MV-4-11 (cell line): ENCODE measurements at regions not wholly inside any gene's neighbourhood (a gene's known extent, or its start where the extent isn't known, plus 50 kb on each side); places are given as distances from the start of the nearest gene placed in this dataset.
"Not testable (repeated sequence)": the region's sequence is repeated elsewhere in the genome, so short reads cannot be mapped to it uniquely, and the experiment has no call there.

Experiments used
- DNase-seq: peaks from one replicate; lab custom pipeline; 2025; lab: John Stamatoyannopoulos, UW

- no peak for DNase-seq
Measured at GRCh38 chr17:54191261-54191660, 368.5 kb downstream of the KIF2B start.

- no peak for DNase-seq
Measured at GRCh38 chr17:54194268-54194667, 371.5 kb downstream of the KIF2B start.

DNA sequence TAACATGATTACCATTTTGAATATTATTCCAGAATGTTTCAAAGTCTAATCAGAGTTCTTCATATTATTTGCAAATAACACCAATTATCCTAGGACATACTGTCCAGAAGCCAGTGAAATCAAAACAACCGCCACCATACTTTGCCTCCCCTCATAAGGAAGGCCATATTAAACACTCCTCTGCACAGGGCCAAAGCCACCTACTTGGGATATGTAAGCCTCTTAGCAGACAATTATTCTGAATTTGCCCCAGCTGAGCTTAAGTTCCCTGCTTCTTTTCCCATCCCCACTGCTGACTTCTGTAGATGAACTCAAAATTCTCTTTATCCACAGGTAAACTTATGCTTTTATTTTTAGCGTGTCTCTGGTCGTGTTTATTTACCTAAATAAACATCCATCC is 374.0 kb downstream of the KIF2B start:
- DNase-seq = no peak

DNA sequence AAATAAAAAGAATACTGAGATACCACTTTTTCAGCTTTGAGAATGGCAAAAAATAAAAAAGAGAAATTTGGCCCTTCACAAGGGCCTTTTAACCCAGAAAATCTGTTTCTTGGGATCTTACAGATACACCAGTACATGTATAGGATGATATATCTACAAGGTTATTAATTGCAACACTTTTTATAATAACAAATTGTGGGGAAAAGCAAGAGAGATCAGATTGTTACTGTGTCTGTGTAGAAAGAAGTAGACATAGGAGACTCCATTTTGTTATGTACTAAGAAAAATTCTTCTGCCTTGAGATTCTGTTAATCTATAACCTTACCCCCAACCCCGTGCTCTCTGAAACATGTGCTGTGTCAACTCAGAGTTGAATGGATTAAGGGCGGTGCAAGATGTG is 378.7 kb downstream of the KIF2B start:
- DNase-seq = not testable (repeated sequence)

GRCh38 chr17:54220829-54221228 is 398.1 kb downstream of the KIF2B start:
- no peak for DNase-seq

DNA sequence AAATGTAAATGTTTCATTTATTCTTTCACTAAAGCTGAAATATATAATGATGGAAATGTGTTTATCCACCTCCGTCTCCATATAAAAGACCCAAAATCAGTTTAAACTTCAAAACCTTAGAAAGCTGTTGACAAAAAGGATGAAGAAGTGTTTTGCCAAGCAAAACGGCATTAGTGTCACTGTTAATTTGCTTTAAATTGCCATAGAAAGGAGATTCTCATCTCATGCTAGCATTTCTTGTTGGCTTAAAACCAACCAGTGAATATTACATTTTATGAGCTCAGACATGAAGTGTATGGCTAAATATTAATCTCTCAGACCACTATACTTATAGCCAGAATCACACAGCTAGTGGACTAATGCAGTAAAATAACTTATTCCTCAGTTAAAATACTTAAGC is 398.8 kb downstream of the KIF2B start:
- DNase-seq = no peak

- no peak for DNase-seq
Measured at GRCh38 chr17:54235571-54235970, 412.8 kb downstream of the KIF2B start.

DNA sequence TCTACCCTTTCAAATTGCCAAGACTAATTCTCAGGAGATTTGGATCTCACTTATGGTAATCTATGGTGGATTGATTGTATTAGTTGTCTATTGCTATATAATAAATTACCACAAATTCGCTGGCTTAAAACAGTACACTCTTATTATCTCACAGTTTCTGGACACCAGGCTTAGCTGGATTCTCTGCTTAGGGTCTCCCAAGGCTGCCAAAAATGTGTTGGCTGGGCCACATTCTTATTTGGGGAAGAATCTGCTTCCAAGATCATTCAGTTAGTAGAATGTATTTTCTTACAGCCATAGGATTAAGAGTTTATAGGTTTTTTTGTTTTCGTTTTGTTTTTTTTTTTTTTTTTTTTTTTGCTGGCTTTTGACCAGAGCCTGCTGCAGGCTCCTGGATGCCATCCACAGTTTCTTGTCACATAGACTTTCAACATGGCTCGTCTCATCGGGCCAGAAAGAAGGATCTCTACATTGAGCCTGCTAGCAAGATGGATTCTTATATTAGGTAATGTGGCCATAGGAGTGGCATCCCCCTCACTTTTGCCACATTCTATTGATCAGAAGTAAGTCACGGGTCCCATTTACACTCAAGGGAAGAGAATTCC is 415.3 kb downstream of the KIF2B start:
- no peak for DNase-seq

DNA sequence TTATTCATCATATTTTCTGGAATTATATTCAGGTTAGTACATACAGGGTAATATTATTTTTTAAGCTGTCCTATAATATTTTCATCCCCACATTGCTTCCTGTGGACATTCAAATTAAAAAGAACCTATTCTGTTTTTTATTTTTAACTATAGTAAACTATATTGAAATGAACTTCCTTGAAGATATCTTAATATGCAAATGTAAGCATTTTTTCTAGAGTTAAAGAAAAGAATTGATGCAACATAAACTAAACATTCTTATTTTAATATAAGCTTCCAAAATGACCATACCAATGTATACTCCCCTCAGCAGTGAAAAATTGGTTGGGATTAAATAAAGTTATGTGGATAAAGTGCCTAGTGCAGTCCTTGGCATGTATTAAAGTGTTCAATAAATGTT is 416.6 kb downstream of the KIF2B start:
- DNase-seq = no peak

GRCh38 chr17:54255696-54256095 is 433.0 kb downstream of the KIF2B start:
- DNase-seq = no peak

DNA sequence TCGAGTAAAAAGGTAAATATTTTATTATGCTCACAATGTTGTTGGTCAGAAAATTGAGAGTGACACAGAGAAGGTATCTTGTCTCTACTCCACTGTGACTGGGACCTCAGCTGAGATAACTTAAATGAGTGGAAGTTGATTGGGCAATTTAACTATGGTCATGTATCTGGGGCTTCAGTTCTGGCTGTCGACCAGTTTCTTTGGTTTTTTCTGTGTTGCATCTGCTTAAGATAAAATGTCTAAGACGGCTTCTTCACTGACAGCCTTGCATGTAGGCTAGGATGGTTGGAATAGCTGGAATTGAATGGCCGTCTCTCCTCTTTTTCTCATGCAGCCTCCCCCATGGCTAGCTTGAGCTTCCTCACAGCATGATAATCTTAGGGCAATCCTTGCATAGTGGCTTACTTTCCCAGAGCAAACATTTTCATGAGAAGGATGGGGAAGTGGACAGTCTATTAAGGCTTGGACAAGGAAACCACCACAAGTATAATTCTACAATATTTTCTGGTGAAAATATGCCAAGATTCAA is 433.7 kb downstream of the KIF2B start:
- no peak for DNase-seq

DNA sequence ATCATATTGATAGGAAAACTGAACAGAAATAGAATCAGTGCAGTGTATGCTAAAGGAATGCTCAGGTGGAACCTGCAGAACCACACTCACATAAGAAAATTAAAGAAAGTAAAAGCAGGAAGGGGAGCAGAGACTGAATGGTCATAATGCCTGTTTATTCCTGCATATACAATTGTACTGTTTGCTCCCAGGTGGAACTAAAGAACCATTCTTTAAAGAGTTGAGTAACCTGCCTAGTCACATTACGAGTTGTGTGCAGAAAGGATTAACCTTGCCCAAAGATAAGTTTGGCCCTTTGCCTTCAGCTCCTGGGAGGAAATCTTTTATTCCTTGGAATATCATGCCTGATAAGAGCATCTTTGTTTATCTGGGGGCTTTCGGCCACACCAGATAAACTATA is 434.7 kb downstream of the KIF2B start:
- no peak for DNase-seq

DNA sequence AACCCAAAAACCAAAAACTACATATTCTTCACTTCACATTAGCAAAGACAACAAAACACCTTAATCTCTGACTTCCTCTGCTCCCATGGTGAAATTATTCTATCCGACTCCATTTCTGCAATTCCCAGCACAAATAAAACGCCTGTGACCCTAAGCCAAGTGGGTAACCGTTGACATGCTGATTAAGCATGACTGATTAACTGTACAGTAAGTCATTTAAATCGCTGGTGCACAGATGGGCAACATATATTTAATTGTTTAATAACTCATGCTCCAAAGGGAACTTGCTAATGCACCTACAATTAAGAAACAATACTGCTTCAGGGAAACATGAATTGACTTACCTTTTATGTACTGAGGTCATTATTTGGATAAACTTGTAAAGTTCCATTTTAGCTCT is 436.7 kb downstream of the KIF2B start:
- no peak for DNase-seq

DNA sequence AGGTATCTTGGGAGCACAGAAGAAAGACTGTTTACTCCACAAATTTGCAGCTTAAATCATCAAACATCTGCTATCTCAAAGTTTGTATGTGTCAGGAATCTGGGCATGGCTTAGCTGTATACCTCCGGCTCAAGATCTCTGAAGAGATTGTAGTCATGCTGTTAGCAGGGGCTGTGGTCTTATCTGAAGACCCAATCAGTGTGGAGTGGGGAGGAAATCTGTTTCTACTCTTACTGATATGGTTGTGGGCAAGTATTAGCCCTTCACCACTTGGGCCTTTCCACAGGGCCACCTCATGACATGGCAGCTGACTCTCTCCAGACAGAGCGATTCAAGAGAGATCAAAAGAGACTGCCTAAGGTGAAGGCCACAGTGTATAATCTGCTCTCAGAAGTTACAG is 438.7 kb downstream of the KIF2B start:
- no peak for DNase-seq

- no peak for DNase-seq
Measured at GRCh38 chr17:54269881-54270280, 447.2 kb downstream of the KIF2B start.

DNA sequence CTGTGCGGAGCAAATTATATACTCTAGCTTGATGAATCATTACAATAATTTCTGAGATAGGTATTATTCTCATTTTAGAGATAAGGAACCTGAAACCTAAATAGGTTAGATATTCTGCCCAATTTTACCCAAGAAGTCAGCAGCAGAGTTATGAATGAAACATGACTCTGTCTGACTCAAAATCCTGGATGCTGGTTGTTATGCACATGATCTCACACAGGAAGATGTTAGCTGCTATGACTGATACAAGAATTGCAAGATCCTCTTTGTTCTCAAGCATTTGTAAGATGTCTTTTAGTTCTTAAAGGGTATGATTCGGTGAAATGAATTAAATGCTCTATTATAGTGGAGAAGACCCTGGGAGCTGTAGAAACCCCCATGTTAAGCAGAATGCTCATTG is 447.8 kb downstream of the KIF2B start:
- DNase-seq = no peak

DNA sequence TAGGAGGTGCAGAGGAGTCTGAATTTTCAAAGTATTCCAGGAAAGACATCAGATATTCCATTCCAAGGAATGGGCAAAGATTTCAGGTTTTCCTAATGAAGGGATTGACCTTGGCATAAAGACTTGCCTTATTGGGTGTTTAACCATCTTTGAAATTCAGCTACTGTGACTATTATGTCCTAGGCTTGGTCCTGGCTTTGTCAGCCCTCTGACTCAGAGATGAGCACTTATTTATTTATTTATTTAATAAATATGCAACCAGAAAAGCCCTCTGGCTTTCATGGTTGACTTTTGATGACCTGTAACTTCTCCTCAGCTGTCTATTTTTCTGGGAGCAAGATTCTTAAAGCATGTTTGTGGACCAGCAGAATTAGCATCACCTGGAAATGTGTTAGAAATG is 455.1 kb downstream of the KIF2B start:
- no peak for DNase-seq

GRCh38 chr17:54280741-54281140 is 458.0 kb downstream of the KIF2B start:
- no peak for DNase-seq

DNA sequence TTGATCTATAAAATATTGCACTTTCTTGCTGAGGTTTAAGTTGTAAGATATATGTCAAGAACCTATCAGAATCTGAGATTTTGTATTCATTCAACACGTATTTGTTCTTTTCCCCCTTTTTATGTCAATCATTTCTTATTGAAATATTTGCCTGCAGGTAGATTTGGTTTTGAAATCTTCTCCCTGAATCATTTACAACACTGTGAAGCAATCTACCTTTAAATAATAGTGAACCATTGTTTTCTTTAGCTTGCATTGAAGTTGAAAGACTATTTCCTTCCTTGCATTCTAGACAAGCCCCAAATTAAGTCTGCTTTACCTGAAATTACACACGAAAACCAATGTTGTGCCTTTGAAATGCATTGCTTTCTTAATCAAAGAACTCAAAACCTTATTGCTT is 460.2 kb downstream of the KIF2B start:
- DNase-seq = no peak

DNA sequence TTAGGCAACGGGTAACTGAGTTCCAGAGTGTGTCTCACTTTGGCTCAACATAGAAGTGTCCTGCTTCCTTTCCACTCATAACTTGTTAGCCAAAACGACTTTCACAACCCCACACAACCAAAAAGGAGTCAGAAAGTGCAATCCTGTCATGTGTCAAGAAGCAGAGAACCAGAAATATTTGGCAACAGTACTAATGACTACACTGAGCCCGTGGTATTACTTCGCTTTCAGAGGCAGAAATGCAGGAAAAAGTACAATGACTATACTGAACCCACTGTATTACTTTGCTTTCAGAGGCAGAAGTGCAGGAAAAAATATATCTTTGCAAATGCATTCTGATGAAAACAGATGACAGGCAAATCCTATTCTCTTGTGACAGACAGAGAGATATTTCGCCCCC is 484.6 kb downstream of the KIF2B start:
- peak; percentile 56 for DNase-seq

DNA sequence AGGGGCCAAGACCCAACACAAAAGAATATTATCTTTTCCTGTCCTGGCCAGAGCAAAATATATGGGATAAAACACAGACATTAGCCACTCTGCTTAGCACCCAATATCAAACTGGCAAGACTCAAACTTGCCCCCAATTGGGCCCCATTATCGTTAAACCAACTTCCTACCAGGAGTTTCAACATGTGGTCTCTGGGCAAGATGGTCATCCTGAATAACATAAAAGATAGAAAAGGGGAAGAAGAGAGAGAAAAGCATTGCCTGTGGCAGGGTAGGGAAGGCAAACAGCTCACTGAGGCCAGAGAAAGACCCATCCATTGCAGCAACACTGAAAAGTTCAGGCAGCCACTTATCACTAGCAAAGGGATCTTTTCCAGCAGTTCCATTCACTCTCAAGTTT is 502.1 kb downstream of the KIF2B start:
- peak; percentile 80 for DNase-seq

DNA sequence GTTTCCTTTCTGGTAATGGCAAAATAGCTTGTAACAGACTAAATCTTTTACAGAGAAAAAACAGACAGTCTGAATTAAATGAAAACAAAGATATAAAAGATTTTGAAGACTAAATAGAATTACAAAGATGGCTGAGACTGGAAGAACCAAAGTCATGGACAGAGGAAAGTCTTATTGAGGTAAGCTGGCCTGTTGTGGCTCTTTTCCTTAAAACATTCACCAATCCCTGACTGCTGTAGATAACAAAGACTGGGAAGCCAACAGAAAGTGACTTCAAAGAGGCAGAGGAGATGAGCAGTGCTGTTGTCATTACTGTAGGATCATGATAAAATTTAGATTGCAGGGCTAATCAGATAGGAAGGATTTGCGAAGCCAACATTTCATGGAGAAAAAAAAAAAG is 517.0 kb downstream of the KIF2B start:
- DNase-seq = no peak

- DNase-seq = no peak
Measured at GRCh38 chr17:54347495-54347894, 524.8 kb downstream of the KIF2B start.

DNA sequence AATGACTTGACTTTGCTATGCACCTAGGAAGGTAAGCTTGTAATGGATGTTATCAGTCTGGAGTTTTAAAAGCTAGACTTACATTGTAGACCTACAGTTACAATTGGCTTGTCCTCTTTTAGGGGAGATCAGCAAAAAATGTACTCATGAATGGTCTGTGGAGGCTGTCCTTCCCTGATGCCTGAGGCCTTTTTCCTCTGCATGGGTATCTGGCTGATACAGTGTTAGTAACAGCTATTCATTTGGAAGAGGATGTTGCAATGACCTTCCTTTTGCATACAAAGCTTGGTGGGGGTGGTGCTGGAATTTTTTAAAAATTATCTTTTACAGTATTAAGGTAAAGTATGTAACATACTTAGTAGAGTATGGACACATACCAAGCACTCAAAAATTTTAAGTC is 525.5 kb downstream of the KIF2B start:
- no peak for DNase-seq
